ENCODE measurements at regions not wholly inside any gene's neighbourhood (a gene's known extent, or its start where the extent isn't known, plus 50 kb on each side); places are given as distances from the start of the nearest gene placed in this dataset.

- TF ChIP-seq, protein P1, sequence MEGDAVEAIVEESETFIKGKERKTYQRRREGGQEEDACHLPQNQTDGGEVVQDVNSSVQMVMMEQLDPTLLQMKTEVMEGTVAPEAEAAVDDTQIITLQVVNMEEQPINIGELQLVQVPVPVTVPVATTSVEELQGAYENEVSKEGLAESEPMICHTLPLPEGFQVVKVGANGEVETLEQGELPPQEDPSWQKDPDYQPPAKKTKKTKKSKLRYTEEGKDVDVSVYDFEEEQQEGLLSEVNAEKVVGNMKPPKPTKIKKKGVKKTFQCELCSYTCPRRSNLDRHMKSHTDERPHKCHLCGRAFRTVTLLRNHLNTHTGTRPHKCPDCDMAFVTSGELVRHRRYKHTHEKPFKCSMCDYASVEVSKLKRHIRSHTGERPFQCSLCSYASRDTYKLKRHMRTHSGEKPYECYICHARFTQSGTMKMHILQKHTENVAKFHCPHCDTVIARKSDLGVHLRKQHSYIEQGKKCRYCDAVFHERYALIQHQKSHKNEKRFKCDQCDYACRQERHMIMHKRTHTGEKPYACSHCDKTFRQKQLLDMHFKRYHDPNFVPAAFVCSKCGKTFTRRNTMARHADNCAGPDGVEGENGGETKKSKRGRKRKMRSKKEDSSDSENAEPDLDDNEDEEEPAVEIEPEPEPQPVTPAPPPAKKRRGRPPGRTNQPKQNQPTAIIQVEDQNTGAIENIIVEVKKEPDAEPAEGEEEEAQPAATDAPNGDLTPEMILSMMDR (IDR thresholded peaks at IDR 0.05; ENCODE audit: insufficient read depth, low read length), result no peak
- TF ChIP-seq GABPA (IDR thresholded peaks at IDR 0.05; ENCODE audit: low read depth), result no peak
Measured at GRCh38 chr6:112683106-112683505, 336.0 kb downstream of the RFPL4B start.
